ENCODE measurements at regions not wholly inside any gene's neighbourhood (a gene's known extent, or its start where the extent isn't known, plus 50 kb on each side); places are given as distances from the start of the nearest gene placed in this dataset.

DNA sequence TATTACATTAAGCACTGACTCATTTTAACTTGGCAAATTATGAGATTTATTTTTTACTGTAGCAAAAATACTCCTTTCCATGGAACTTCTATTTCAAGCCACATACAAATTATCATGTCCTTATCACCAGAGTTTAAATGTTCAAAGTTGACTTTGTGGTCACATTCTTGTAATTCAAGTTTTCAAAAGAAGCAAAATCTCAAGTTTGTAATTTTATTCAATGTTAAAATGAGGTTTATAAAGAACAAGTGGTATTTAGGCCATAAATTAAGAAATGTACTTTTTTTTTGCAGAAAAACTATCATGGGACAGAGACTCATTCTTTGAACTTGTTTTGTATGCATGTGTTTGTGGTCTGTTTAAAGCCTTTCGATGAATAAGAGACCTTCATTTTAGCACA, 811.5 kb downstream of the TENT5A start:
- Histone ChIP-seq H4K20me1 (replicated peaks in 1 of 2; ENCODE audit: control insufficient read depth in 1 of 2, insufficient read depth in 2 of 2, low read length in 2 of 2) (no peaks in the 10 kb centered on the region), H2BK5ac (ENCODE audit: low read depth, low read length) (no peak overlapping the region), H2BK120ac (replicated peaks; ENCODE audit: low read depth, low read length) (no peak overlapping the region), H2AFZ (ENCODE audit: low read length) (no peak overlapping the region), H3K9me3 (ENCODE audit: insufficient read depth in 2 of 2, low read depth in 1 of 2, low read length in 1 of 2) (0 out of 4 replicates have a peak, but pooled peaks cover 0 to 3% of the 10 kb centered on the region in 2 experiments), H3K27me3 (replicated peaks in 1 of 4; ENCODE audit: control insufficient read depth in 3 of 4, extremely low read depth in 1 of 4, insufficient read depth in 3 of 4, low read length in 3 of 4) (no peaks in the 10 kb centered on the region), H3K23ac (ENCODE audit: insufficient read length) (no peak overlapping the region), H3K27ac (ENCODE audit: low read depth, low read length) (no peak overlapping the region), H4K91ac (replicated peaks; ENCODE audit: insufficient read length, low read length) (no peak overlapping the region), H3K4me2 (ENCODE audit: insufficient read depth in 1 of 2, low read depth in 2 of 2, low read length in 2 of 2) (no peak overlapping the region), H2BK20ac (ENCODE audit: low read length) (no peak overlapping the region), H3K36me3 (ENCODE audit: control insufficient read depth in 2 of 4, insufficient read depth in 4 of 4, low read length in 3 of 4) (no peaks in the 10 kb centered on the region), H4K5ac (ENCODE audit: insufficient read length, low read depth, low read length) (no peak overlapping the region), H3K23me2 (ENCODE audit: low read depth, low read length) (no peaks in the 10 kb centered on the region), H3K4ac (replicated peaks; ENCODE audit: insufficient read length, low read depth, low read length) (no peak overlapping the region), H3K56ac (replicated peaks; ENCODE audit: insufficient read length, low read depth, low read length) (no peak overlapping the region), H3K4me3 (ENCODE audit: extremely low read depth in 1 of 4, insufficient read depth in 2 of 4, low read depth in 3 of 4, low read length in 4 of 4) (no peak overlapping the region), H3K79me1 (ENCODE audit: low read depth, low read length) (no peaks in the 10 kb centered on the region), H3K79me2 (ENCODE audit: control insufficient read depth in 1 of 2, insufficient read depth in 2 of 2, low read length in 2 of 2) (no peaks in the 10 kb centered on the region), H4K8ac (ENCODE audit: extremely low read depth, insufficient read depth, low read length) (no peak overlapping the region), H3K9ac (replicated peaks in 1 of 4; ENCODE audit: extremely low read depth in 1 of 4, low read depth in 3 of 4, low read length in 3 of 4) (no peak overlapping the region), H2AK5ac (ENCODE audit: low read depth, low read length) (no peak overlapping the region), H3K18ac (ENCODE audit: extremely low read depth, low read length) (no peak overlapping the region), H3K14ac (ENCODE audit: insufficient read length) (no peak overlapping the region), H3K4me1 (replicated peaks in 1 of 4; ENCODE audit: control insufficient read depth in 3 of 4, insufficient read depth in 4 of 4, low read length in 3 of 4) (no peaks in the 10 kb centered on the region), H2BK12ac (ENCODE audit: low read depth, low read length) (no peak overlapping the region), H2BK15ac (ENCODE audit: low read length) (no peak overlapping the region)
- DNase-seq (ENCODE audit: low read depth in 1 of 2, low spot score in 2 of 2), result no peak
- ChIA-PET POLR2A (ENCODE audit: partially characterized antibody) (no interaction called here), CTCF (ENCODE audit: partially characterized antibody) (no interaction called here)
- no peak for FAIRE-seq
- WGBS, 2 experiments (ENCODE audit: extremely low coverage in 1 of 2, insufficient coverage in 1 of 2, insufficient read length in 1 of 2, insufficient replicate concordance in 2 of 2, low coverage in 1 of 2, low lambda C conversion rate in 2 of 2, missing lambda C conversion rate in 1 of 2), result 93% methylated on average over 1 of the region's 1 CpG; no CpG with 5 or more reads in 1 of the 2 experiments
- no peak for TF ChIP-seq JUND (IDR thresholded peaks at IDR 0.05; ENCODE audit: low read length)
- TF ChIP-seq EGR1 (IDR thresholded peaks at IDR 0.05; ENCODE audit: borderline replicate concordance, low read depth, low read length), result no peak
- no peak for TF ChIP-seq ASH2L (IDR thresholded peaks at IDR 0.05; ENCODE audit: low read length)
- TF ChIP-seq SIX5 (IDR thresholded peaks at IDR 0.05; ENCODE audit: low read depth, low read length), result no peak
- TF ChIP-seq KDM4A (IDR thresholded peaks at IDR 0.05; ENCODE audit: low read depth, low read length, severe bottlenecking), result no peak
- TF ChIP-seq HDAC6 (IDR thresholded peaks at IDR 0.05; ENCODE audit: low read depth, low read length), result no peak
- TF ChIP-seq, protein P1, sequence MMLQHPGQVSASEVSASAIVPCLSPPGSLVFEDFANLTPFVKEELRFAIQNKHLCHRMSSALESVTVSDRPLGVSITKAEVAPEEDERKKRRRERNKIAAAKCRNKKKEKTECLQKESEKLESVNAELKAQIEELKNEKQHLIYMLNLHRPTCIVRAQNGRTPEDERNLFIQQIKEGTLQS (IDR thresholded peaks at IDR 0.05; ENCODE audit: insufficient read depth, low read depth, low read length), result no peak
- no peak for TF ChIP-seq EP300 (IDR thresholded peaks at IDR 0.05; ENCODE audit: borderline replicate concordance in 1 of 2, low read depth in 2 of 2, low read length in 2 of 2)
- no peak for TF ChIP-seq RFX5 (IDR thresholded peaks at IDR 0.05; ENCODE audit: borderline replicate concordance, low read depth, low read length)
- TF ChIP-seq SP4 (IDR thresholded peaks at IDR 0.05; ENCODE audit: low read length), result no peak
- no peak for TF ChIP-seq TEAD4 (IDR thresholded peaks at IDR 0.05; ENCODE audit: low read depth, low read length)
- TF ChIP-seq MAFK (IDR thresholded peaks at IDR 0.05; ENCODE audit: low read depth, low read length), result no peak
- no peak for TF ChIP-seq HDAC2 (IDR thresholded peaks at IDR 0.05; ENCODE audit: borderline replicate concordance in 1 of 2, low read depth in 2 of 2, low read length in 2 of 2)
- no peak for TF ChIP-seq BRCA1 (IDR thresholded peaks at IDR 0.05; ENCODE audit: low read depth, low read length)
- no peak for TF ChIP-seq TAF1 (IDR thresholded peaks at IDR 0.05; ENCODE audit: low read depth, low read length)
- no peak for TF ChIP-seq SP2 (IDR thresholded peaks at IDR 0.05; ENCODE audit: low read length)

All from H1 (cell line).